K562 (cell line): ENCODE measurements at regions not wholly inside any gene's neighbourhood (a gene's known extent, or its start where the extent isn't known, plus 50 kb on each side); places are given as distances from the start of the nearest gene placed in this dataset.

Source experiments
- CTCFL ChIP-seq: IDR thresholded peaks from 2 replicates; pipeline ENCODE4 v1.6.1; 2011; ENCODE audit warnings: borderline replicate concordance, low read depth, mild to moderate bottlenecking, moderate library complexity, low read length; ENCODE audit not compliant: insufficient read depth, poor library complexity, severe bottlenecking
- MBD1 ChIP-seq: fragments of 250-450 bp; sonication (Bioruptor Pico); IDR thresholded peaks from 2 replicates; pipeline ENCODE4 v1.8.0; 2022; ENCODE audit warnings: inconsistent platforms
- RBM22 ChIP-seq: fragments of 200-400 bp; formaldehyde crosslinking; IDR thresholded peaks from 2 replicates; pipeline ENCODE4 v1.6.1; 2018; ENCODE audit warnings: low read length, low read depth; ENCODE audit not compliant: poor library complexity, severe bottlenecking
- ZNF12 ChIP-seq: sonication (generic); formaldehyde crosslinking; IDR thresholded peaks from 2 replicates; pipeline ENCODE4 v1.4.0; 2020; ENCODE audit warnings: mild to moderate bottlenecking, missing genetic modification reagents
- ZNF609 ChIP-seq: sonication (generic); formaldehyde crosslinking; IDR thresholded peaks from 2 replicates; pipeline ENCODE4 v1.8.1; 2023; ENCODE audit warnings: missing genetic modification reagents, mild to moderate bottlenecking, borderline replicate concordance

DNA sequence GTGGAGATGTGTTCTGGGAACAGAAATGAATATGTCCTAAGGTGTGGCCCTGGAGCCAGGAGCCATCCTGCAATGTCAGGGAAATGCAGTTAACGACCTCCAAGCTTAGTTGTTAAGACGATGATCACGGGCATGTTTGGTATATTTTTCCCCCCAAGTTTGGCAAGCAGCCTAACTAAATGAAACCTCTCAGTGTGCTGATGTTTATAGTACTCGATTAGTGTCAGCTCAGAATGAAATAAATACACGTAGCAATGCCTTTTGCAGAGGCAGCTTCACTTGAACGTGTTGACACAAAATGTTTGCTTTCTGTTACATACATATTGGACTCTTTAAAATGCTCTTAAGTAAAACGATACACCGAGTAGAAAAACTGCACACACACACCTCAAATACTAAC is 76.2 kb upstream of the OLIG3 start (continued):
- TF ChIP-seq MBD1 (CRISPR knock-in tag) (no peak), RBM22 (no peak), ZNF609 (no peak), ZNF12 (CRISPR knock-in tag) (no peak), CTCFL (no peak)
- TF ChIP-seq, all 486 proteins: peak for 0
